ENCODE measurements at regions not wholly inside any gene's neighbourhood (a gene's known extent, or its start where the extent isn't known, plus 50 kb on each side); places are given as distances from the start of the nearest gene placed in this dataset.

DNA sequence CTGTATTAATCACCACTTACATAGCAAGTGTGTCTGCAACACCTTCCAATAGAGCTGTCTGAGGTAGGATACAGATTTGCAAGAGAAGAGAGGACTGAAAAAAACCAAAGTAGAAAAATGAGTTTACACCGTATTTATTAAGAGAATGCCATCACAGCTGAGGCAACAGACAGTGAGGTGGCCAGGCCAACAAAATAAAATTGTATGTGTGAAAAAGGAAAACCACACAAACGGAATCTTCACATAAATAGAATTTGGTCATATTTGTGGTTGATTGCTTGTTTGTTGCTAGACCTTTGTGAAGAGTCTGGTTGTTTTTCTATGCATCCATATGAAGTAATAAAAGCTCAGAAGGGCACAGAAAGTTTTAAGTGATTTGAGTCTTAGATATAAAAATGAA is 157.8 kb upstream of the TSHZ2 start:
- Histone ChIP-seq H3K36me3 (ENCODE audit: control insufficient read depth, insufficient read depth, low read length) (no peaks in the 10 kb centered on the region), H3K27me3 (ENCODE audit: control insufficient read depth, insufficient read depth, low read length) (peaks cover 2% of the 10 kb centered on the region; the same call in 1 of the 2 replicates), H3K27ac (ENCODE audit: low read length) (no peak overlapping the region), H3K4me3 (ENCODE audit: low read depth in 2 of 2, low read length in 2 of 2) (no peak overlapping the region), H3K9me3 (ENCODE audit: control insufficient read depth, insufficient read depth, low read depth, low read length) (no peaks in the 10 kb centered on the region), H3K4me1 (ENCODE audit: control insufficient read depth, insufficient read depth, low read length) (no peaks in the 10 kb centered on the region)
- ATAC-seq = no peak
- in situ Hi-C loops (cut with HindIII; ENCODE audit: low pct_unique_long_range_greater_than_20kb, low sequenced_read_pairs) (no loop called here), intact Hi-C loops (cut with micrococcal nuclease; ENCODE audit: unreplicated experiment) (no loop called here)
- TF ChIP-seq TCF7L2 (IDR thresholded peaks at IDR 0.05; ENCODE audit: low read depth, low read length) (no peak), POLR2AphosphoS5 (IDR thresholded peaks at IDR 0.05; ENCODE audit: low read depth, low read length) (no peak), SIN3A (IDR thresholded peaks at IDR 0.05; ENCODE audit: borderline replicate concordance, insufficient read depth, low read depth, low read length) (no peak)
- TF ChIP-seq, protein P1, sequence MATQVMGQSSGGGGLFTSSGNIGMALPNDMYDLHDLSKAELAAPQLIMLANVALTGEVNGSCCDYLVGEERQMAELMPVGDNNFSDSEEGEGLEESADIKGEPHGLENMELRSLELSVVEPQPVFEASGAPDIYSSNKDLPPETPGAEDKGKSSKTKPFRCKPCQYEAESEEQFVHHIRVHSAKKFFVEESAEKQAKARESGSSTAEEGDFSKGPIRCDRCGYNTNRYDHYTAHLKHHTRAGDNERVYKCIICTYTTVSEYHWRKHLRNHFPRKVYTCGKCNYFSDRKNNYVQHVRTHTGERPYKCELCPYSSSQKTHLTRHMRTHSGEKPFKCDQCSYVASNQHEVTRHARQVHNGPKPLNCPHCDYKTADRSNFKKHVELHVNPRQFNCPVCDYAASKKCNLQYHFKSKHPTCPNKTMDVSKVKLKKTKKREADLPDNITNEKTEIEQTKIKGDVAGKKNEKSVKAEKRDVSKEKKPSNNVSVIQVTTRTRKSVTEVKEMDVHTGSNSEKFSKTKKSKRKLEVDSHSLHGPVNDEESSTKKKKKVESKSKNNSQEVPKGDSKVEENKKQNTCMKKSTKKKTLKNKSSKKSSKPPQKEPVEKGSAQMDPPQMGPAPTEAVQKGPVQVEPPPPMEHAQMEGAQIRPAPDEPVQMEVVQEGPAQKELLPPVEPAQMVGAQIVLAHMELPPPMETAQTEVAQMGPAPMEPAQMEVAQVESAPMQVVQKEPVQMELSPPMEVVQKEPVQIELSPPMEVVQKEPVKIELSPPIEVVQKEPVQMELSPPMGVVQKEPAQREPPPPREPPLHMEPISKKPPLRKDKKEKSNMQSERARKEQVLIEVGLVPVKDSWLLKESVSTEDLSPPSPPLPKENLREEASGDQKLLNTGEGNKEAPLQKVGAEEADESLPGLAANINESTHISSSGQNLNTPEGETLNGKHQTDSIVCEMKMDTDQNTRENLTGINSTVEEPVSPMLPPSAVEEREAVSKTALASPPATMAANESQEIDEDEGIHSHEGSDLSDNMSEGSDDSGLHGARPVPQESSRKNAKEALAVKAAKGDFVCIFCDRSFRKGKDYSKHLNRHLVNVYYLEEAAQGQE (IDR thresholded peaks at IDR 0.05; ENCODE audit: insufficient read depth in 1 of 2, low read depth in 2 of 2, low read length in 1 of 2) = no peak
- TF ChIP-seq, protein P2, sequence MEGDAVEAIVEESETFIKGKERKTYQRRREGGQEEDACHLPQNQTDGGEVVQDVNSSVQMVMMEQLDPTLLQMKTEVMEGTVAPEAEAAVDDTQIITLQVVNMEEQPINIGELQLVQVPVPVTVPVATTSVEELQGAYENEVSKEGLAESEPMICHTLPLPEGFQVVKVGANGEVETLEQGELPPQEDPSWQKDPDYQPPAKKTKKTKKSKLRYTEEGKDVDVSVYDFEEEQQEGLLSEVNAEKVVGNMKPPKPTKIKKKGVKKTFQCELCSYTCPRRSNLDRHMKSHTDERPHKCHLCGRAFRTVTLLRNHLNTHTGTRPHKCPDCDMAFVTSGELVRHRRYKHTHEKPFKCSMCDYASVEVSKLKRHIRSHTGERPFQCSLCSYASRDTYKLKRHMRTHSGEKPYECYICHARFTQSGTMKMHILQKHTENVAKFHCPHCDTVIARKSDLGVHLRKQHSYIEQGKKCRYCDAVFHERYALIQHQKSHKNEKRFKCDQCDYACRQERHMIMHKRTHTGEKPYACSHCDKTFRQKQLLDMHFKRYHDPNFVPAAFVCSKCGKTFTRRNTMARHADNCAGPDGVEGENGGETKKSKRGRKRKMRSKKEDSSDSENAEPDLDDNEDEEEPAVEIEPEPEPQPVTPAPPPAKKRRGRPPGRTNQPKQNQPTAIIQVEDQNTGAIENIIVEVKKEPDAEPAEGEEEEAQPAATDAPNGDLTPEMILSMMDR (IDR thresholded peaks at IDR 0.05) = no peak
- CTCF ChIA-PET = no interaction called here
- POLR2A ChIA-PET = no interaction called here
- no TSS peak for BruUV-seq (replicated peaks)
- no peak for DNase-seq (ENCODE audit: low read depth, low spot score)

DNA sequence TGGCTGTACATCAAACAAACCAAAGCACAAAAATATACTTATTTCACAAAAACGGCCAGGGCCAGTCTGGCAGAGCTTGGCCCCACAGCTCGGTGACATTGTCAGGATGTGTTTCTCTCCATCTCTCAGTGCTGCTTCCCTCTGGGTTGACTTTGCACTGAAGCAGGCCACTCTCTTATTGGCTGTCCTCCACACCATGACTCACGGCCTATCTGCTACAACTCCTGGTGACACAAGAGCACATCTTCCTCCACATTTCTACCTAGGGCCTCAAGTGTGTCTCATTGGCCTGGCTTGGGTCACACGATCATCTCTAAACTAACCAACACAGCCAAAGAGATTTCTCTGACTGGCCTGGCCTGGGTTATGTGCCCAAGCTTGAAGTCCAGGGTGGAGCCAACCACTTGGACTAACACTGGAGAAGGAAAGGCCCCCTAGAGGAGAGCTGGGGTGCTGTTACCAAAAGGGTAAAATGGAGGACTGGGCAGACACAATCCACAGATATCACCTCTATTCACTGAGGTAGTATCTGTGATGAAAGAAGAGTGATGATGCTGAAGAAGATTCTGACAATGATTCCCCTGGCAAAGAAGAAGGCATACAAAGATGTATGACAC is 159.8 kb upstream of the TSHZ2 start:
- DNase-seq (ENCODE audit: low read depth, low spot score) = no peak
- intact Hi-C loops (cut with micrococcal nuclease; ENCODE audit: unreplicated experiment) = no loop called here
- Histone ChIP-seq H3K36me3 (ENCODE audit: control insufficient read depth, insufficient read depth, low read length) (no peaks in the 10 kb centered on the region), H3K9me3 (ENCODE audit: control insufficient read depth, insufficient read depth, low read depth, low read length) (no peaks in the 10 kb centered on the region), H3K4me1 (ENCODE audit: control insufficient read depth, insufficient read depth, low read length) (no peaks in the 10 kb centered on the region), H3K4me3 (ENCODE audit: low read depth in 2 of 2, low read length in 2 of 2) (no peak overlapping the region), H3K27ac (ENCODE audit: low read length) (no peak overlapping the region), H3K27me3 (ENCODE audit: control insufficient read depth, insufficient read depth, low read length) (peaks cover 2% of the 10 kb centered on the region; the same call in 1 of the 2 replicates)
- ATAC-seq = no peak
- TF ChIP-seq TCF7L2 (IDR thresholded peaks at IDR 0.05; ENCODE audit: low read depth, low read length) = no peak
- TF ChIP-seq, protein P2 (IDR thresholded peaks at IDR 0.05) = no peak
- TF ChIP-seq SIN3A (IDR thresholded peaks at IDR 0.05; ENCODE audit: borderline replicate concordance, insufficient read depth, low read depth, low read length) = no peak
- TF ChIP-seq, protein P1 (IDR thresholded peaks at IDR 0.05; ENCODE audit: insufficient read depth in 1 of 2, low read depth in 2 of 2, low read length in 1 of 2) = no peak
- no peak for TF ChIP-seq POLR2AphosphoS5 (IDR thresholded peaks at IDR 0.05; ENCODE audit: low read depth, low read length)
- no TSS peak for BruUV-seq (replicated peaks)
- in situ Hi-C loops (cut with HindIII; ENCODE audit: low pct_unique_long_range_greater_than_20kb, low sequenced_read_pairs) = no loop called here
- ChIA-PET CTCF (no interaction called here), POLR2A (no interaction called here)
